ENCODE measurements at regions not wholly inside any gene's neighbourhood (a gene's known extent, or its start where the extent isn't known, plus 50 kb on each side); places are given as distances from the start of the nearest gene placed in this dataset.
"Not testable (repeated sequence)": the region's sequence is repeated elsewhere in the genome, so short reads cannot be mapped to it uniquely, and the experiment has no call there.

GRCh38 chr7:146022776-146023175 lies 93.8 kb upstream of the CNTNAP2 start:
- H3K4me1 ChIP-seq (ENCODE audit: low read depth): no peaks in the 10 kb centered on the region
- no peak for ATAC-seq
- H3K36me3 ChIP-seq (ENCODE audit: low read depth): no peaks in the 10 kb centered on the region
- peaks cover 38% of the 10 kb centered on the region for H3K9me3 ChIP-seq
- no peak overlapping the region for H3K4me3 ChIP-seq
- no peak for TF ChIP-seq CTCF (IDR thresholded peaks at IDR 0.05)
- intact Hi-C loops (cut with DNase I, micrococcal nuclease): no loop called here
- DNase-seq: no peak

- H3K36me3 ChIP-seq (ENCODE audit: low read depth); DNase-seq; ATAC-seq; intact Hi-C loops (cut with DNase I, micrococcal nuclease); H3K4me1 ChIP-seq (ENCODE audit: low read depth); H3K4me3 ChIP-seq: not testable (repeated sequence)
- H3K9me3 ChIP-seq: peaks cover 15% of the 10 kb centered on the region
Observed at GRCh38 chr7:146019041-146020004, 97.3 kb upstream of the CNTNAP2 start.

- DNase-seq; H3K36me3 ChIP-seq (ENCODE audit: low read depth); intact Hi-C loops (cut with DNase I, micrococcal nuclease); H3K4me3 ChIP-seq; H3K4me1 ChIP-seq (ENCODE audit: low read depth); ATAC-seq; H3K9me3 ChIP-seq: not testable (repeated sequence)
Observed at GRCh38 chr7:146017366-146017765, 99.2 kb upstream of the CNTNAP2 start.

- intact Hi-C loops (cut with DNase I, micrococcal nuclease); DNase-seq; H3K36me3 ChIP-seq (ENCODE audit: low read depth); H3K4me1 ChIP-seq (ENCODE audit: low read depth); ATAC-seq; H3K4me3 ChIP-seq; H3K9me3 ChIP-seq: not testable (repeated sequence)
Observed at GRCh38 chr7:146014154-146014553, 102.4 kb upstream of the CNTNAP2 start.

GRCh38 chr7:146008293-146008692 lies 108.3 kb upstream of the CNTNAP2 start:
- H3K9me3 ChIP-seq: no peaks in the 10 kb centered on the region
- H3K36me3 ChIP-seq (ENCODE audit: low read depth): no peaks in the 10 kb centered on the region

GRCh38 chr7:146004805-146005204 lies 111.8 kb upstream of the CNTNAP2 start:
- no peak for DNase-seq
- Histone ChIP-seq H3K4me1 (ENCODE audit: low read depth) (no peaks in the 10 kb centered on the region), H3K9me3 (peaks cover 9% of the 10 kb centered on the region), H3K36me3 (ENCODE audit: low read depth) (no peaks in the 10 kb centered on the region), H3K4me3 (no peak overlapping the region)
- no peak for ATAC-seq
- TF ChIP-seq CTCF (IDR thresholded peaks at IDR 0.05): no peak
- intact Hi-C loops (cut with DNase I, micrococcal nuclease): no loop called here

More at GRCh38 chr7:146008293-146008692, 108.3 kb upstream of the CNTNAP2 start:
- DNase-seq (no peak), ATAC-seq (no peak)
- intact Hi-C loops (cut with DNase I, micrococcal nuclease): no loop called here
- Histone ChIP-seq H3K4me3 (no peak overlapping the region), H3K4me1 (ENCODE audit: low read depth) (no peaks in the 10 kb centered on the region)
- no peak for TF ChIP-seq CTCF (IDR thresholded peaks at IDR 0.05)

- no peak for DNase-seq
- TF ChIP-seq CTCF (IDR thresholded peaks at IDR 0.05): no peak
- H3K9me3 ChIP-seq: peaks cover 9% of the 10 kb centered on the region
- intact Hi-C loops (cut with DNase I, micrococcal nuclease): no loop called here
- no peak overlapping the region for H3K4me3 ChIP-seq
- H3K4me1 ChIP-seq (ENCODE audit: low read depth): no peaks in the 10 kb centered on the region
- ATAC-seq: no peak
- no peaks in the 10 kb centered on the region for H3K36me3 ChIP-seq (ENCODE audit: low read depth)
Observed at GRCh38 chr7:146002431-146003078, 114.0 kb upstream of the CNTNAP2 start.
